GM23338 (cell line): ENCODE measurements at regions not wholly inside any gene's neighbourhood (a gene's known extent, or its start where the extent isn't known, plus 50 kb on each side); places are given as distances from the start of the nearest gene placed in this dataset.

Experiments used
- ATAC-seq: fragments of 200-7000 bp; cut with Tn5 transposase; 3 replicates; pipeline ENCODE4 v1.9.1; 2020
- DNase-seq: peaks from one replicate; pipeline ENCODE4 v3.0.0-alpha.2; 2015; ENCODE audit warnings: low spot score
- H2AFZ ChIP-seq: fragments of 200-600 bp; sonication (generic); 2 replicates; pipeline ENCODE4 v1.8.0; 2016; ENCODE audit warnings: antibody characterized with exemption, mild to moderate bottlenecking, moderate library complexity
- H3F3A ChIP-seq: fragments of 200-600 bp; sonication (generic); replicated peaks from 2 replicates; pipeline ENCODE4 v1.8.0; 2017; ENCODE audit warnings: antibody characterized with exemption, mixed run types, low read depth
- H3K27ac ChIP-seq: fragments of 200-600 bp; sonication (generic); 2 replicates; pipeline ENCODE4 v1.6.1; 2016; ENCODE audit warnings: low read depth
- H3K27me3 ChIP-seq: fragments of 200-600 bp; sonication (generic); 2 replicates; pipeline ENCODE4 v1.8.0; 2016; ENCODE audit warnings: mild to moderate bottlenecking, mixed run types, moderate library complexity; ENCODE audit not compliant: insufficient read depth
- H3K36me3 ChIP-seq: fragments of 200-600 bp; sonication (generic); 2 replicates; pipeline ENCODE4 v1.8.0; 2016; ENCODE audit warnings: mild to moderate bottlenecking; ENCODE audit not compliant: insufficient read depth
- H3K4me1 ChIP-seq: fragments of 200-600 bp; sonication (generic); 2 replicates; pipeline ENCODE4 v1.8.0; 2016; ENCODE audit warnings: mild to moderate bottlenecking, moderate library complexity; ENCODE audit not compliant: insufficient read depth
- H3K4me2 ChIP-seq: fragments of 200-600 bp; sonication (generic); 2 replicates; pipeline ENCODE4 v1.7.1; 2017; ENCODE audit warnings: mixed run types
- H3K4me3 ChIP-seq: fragments of 200-600 bp; sonication (generic); 2 replicates; pipeline ENCODE4 v1.6.1; 2016; ENCODE audit warnings: mixed run types
- H3K79me2 ChIP-seq: fragments of 200-600 bp; sonication (generic); replicated peaks from 2 replicates; pipeline ENCODE4 v1.8.0; 2017; ENCODE audit warnings: mild to moderate bottlenecking; ENCODE audit not compliant: insufficient read depth
- H3K9me2 ChIP-seq: fragments of 200-600 bp; sonication (generic); 2 replicates; pipeline ENCODE4 v1.8.0; 2017; ENCODE audit not compliant: insufficient read depth
- H4K20me1 ChIP-seq: fragments of 200-600 bp; sonication (generic); replicated peaks from 2 replicates; pipeline ENCODE4 v1.8.0; 2017; ENCODE audit warnings: mild to moderate bottlenecking; ENCODE audit not compliant: insufficient read depth
- H3K27ac Mint-ChIP-seq: 2 replicates; pipeline ENCODE4 v1.8.0; 2020; ENCODE audit warnings: inconsistent platforms, mild to moderate bottlenecking, moderate library complexity, mixed read lengths
- H3K27me3 Mint-ChIP-seq: 3 replicates; pipeline ENCODE4 v1.8.0; 2022; ENCODE audit warnings: low read depth, mild to moderate bottlenecking, moderate library complexity, mixed read lengths, inconsistent platforms; ENCODE audit not compliant: insufficient read depth, poor library complexity
- H3K36me3 Mint-ChIP-seq: 3 replicates; pipeline ENCODE4 v1.8.0; 2021; ENCODE audit warnings: low read depth, mild to moderate bottlenecking, inconsistent platforms, moderate library complexity, mixed read lengths
- H3K4me1 Mint-ChIP-seq: 3 replicates; pipeline ENCODE4 v1.8.0; 2020; ENCODE audit warnings: mild to moderate bottlenecking, inconsistent platforms, mixed read lengths
- H3K4me3 Mint-ChIP-seq: 3 replicates; pipeline ENCODE4 v1.8.0; 2021; ENCODE audit warnings: moderate library complexity, mild to moderate bottlenecking, inconsistent platforms, mixed read lengths
- H3K9me3 Mint-ChIP-seq: 3 replicates; pipeline ENCODE4 v1.8.0; 2020; ENCODE audit warnings: moderate library complexity, mild to moderate bottlenecking, inconsistent platforms, mixed read lengths
- EZH2 ChIP-seq: fragments of 200-600 bp; sonication (generic); IDR thresholded peaks from one replicate; pipeline ENCODE4 v1.8.0; 2017; ENCODE audit warnings: antibody characterized with exemption, mild to moderate bottlenecking, low read depth; ENCODE audit not compliant: unreplicated experiment
- EZH2phosphoT487 ChIP-seq: fragments of 200-600 bp; sonication (generic); IDR thresholded peaks from one replicate; pipeline ENCODE4 v1.8.1; 2018; ENCODE audit warnings: antibody characterized with exemption; ENCODE audit not compliant: unreplicated experiment
- NANOG ChIP-seq: IDR thresholded peaks from 2 replicates; pipeline ENCODE4 v1.6.1; 2016; ENCODE audit warnings: antibody characterized with exemption, borderline replicate concordance
- TF ChIP-seq, protein P1 (sequence below): fragments of 250-450 bp; sonication (Bioruptor Pico); IDR thresholded peaks from 2 replicates; pipeline ENCODE4 v1.5.0; 2020; ENCODE audit warnings: mild to moderate bottlenecking, moderate library complexity
- TF ChIP-seq, protein P2 (sequence below): IDR thresholded peaks from 2 replicates; pipeline ENCODE4 v1.6.1; 2016; ENCODE audit warnings: antibody characterized with exemption
- TF ChIP-seq, protein P3 (sequence below), 2 experiments: fragments of 200-600 bp in 1 of 2; sonication (generic) in 1 of 2; conservative IDR thresholded peaks; 2 replicates each; pipeline versions ENCODE4 v1.5.1 to v1.6.1; 2016 to 2017; ENCODE audit warnings: antibody characterized with exemption in 2 of 2, low read depth in 2 of 2, mild to moderate bottlenecking in 2 of 2, moderate library complexity in 1 of 2

DNA sequence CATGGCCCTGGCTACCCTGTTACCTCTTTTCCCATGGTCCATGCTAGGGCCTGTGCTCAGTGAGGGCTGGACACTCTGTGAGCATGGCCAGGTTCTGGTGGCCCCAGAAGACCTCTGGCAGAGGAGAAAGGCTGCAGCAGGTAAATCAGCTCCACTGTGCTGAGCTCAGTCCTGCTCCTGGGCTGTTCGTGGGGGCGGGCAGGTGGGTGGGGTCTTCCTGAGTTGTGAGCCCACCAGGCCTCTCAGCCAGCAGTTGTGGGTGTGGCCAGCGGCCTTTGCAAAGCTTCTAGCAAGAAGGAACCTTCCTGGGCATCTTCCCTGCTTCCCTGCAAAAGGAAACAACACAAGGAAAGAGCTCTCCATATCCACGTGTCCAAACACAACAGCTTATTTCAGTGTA, 85.3 kb upstream of the STX18 start (continued):
- TF ChIP-seq, protein P1, sequence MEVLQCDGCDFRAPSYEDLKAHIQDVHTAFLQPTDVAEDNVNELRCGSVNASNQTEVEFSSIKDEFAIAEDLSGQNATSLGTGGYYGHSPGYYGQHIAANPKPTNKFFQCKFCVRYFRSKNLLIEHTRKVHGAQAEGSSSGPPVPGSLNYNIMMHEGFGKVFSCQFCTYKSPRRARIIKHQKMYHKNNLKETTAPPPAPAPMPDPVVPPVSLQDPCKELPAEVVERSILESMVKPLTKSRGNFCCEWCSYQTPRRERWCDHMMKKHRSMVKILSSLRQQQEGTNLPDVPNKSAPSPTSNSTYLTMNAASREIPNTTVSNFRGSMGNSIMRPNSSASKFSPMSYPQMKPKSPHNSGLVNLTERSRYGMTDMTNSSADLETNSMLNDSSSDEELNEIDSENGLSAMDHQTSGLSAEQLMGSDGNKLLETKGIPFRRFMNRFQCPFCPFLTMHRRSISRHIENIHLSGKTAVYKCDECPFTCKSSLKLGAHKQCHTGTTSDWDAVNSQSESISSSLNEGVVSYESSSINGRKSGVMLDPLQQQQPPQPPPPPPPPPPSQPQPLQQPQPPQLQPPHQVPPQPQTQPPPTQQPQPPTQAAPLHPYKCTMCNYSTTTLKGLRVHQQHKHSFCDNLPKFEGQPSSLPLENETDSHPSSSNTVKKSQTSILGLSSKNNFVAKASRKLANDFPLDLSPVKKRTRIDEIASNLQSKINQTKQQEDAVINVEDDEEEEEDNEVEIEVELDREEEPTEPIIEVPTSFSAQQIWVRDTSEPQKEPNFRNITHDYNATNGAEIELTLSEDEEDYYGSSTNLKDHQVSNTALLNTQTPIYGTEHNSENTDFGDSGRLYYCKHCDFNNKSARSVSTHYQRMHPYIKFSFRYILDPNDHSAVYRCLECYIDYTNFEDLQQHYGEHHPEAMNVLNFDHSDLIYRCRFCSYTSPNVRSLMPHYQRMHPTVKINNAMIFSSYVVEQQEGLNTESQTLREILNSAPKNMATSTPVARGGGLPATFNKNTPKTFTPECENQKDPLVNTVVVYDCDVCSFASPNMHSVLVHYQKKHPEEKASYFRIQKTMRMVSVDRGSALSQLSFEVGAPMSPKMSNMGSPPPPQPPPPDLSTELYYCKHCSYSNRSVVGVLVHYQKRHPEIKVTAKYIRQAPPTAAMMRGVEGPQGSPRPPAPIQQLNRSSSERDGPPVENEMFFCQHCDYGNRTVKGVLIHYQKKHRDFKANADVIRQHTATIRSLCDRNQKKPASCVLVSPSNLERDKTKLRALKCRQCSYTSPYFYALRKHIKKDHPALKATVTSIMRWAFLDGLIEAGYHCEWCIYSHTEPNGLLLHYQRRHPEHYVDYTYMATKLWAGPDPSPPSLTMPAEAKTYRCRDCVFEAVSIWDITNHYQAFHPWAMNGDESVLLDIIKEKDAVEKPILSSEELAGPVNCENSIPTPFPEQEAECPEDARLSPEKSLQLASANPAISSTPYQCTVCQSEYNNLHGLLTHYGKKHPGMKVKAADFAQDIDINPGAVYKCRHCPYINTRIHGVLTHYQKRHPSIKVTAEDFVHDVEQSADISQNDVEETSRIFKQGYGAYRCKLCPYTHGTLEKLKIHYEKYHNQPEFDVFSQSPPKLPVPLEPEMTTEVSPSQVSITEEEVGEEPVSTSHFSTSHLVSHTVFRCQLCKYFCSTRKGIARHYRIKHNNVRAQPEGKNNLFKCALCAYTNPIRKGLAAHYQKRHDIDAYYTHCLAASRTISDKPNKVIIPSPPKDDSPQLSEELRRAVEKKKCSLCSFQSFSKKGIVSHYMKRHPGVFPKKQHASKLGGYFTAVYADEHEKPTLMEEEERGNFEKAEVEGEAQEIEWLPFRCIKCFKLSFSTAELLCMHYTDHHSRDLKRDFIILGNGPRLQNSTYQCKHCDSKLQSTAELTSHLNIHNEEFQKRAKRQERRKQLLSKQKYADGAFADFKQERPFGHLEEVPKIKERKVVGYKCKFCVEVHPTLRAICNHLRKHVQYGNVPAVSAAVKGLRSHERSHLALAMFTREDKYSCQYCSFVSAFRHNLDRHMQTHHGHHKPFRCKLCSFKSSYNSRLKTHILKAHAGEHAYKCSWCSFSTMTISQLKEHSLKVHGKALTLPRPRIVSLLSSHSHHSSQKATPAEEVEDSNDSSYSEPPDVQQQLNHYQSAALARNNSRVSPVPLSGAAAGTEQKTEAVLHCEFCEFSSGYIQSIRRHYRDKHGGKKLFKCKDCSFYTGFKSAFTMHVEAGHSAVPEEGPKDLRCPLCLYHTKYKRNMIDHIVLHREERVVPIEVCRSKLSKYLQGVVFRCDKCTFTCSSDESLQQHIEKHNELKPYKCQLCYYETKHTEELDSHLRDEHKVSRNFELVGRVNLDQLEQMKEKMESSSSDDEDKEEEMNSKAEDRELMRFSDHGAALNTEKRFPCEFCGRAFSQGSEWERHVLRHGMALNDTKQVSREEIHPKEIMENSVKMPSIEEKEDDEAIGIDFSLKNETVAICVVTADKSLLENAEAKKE (CRISPR knock-in tag), result no peak

DNA sequence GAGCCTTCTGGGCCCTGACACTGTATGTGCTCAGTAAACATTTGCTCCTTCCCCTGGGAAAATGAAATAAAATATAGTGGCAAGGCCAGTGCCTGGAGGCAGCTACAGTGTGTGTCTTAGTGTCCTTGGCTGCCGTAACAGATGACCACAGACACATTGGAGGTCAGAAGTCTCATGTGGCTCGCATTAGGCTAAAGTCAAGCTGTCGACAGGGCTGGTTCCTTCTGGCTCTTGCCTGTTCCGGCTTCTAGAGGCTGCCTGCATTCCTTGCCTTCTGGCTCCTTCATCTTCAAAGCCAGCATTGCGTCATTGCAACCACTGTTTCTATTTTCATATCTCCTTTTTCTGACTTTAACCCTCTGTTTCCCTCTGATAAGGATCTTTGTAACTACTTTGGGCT, 83.6 kb upstream of the STX18 start:
- peaks cover 2% of the 10 kb centered on the region for H3K27me3 Mint-ChIP-seq
- ATAC-seq (no peak), DNase-seq (no peak)
- H3K4me3 Mint-ChIP-seq, result no peak overlapping the region
- no peaks in the 10 kb centered on the region for H3K9me3 Mint-ChIP-seq
- H2AFZ ChIP-seq, result no peak overlapping the region
- no peaks in the 10 kb centered on the region for H3K36me3 Mint-ChIP-seq
- no peak overlapping the region for H3K4me3 ChIP-seq
- no peak overlapping the region for H3K4me2 ChIP-seq
- H3K27me3 ChIP-seq, result no peaks in the 10 kb centered on the region
- H3K27ac Mint-ChIP-seq, result no peak overlapping the region
- no peaks in the 10 kb centered on the region for H3K4me1 ChIP-seq
- H3K9me2 ChIP-seq, result no peaks in the 10 kb centered on the region
- no peaks in the 10 kb centered on the region for H3K36me3 ChIP-seq
- H3K79me2 ChIP-seq, result no peaks in the 10 kb centered on the region
- H3K27ac ChIP-seq, result no peak overlapping the region
- H3F3A ChIP-seq, result no peaks in the 10 kb centered on the region
- no peaks in the 10 kb centered on the region; the same call in 1 of the 2 replicates for H4K20me1 ChIP-seq
- H3K4me1 Mint-ChIP-seq, result peaks cover 12% of the 10 kb centered on the region
- TF ChIP-seq, protein P2, sequence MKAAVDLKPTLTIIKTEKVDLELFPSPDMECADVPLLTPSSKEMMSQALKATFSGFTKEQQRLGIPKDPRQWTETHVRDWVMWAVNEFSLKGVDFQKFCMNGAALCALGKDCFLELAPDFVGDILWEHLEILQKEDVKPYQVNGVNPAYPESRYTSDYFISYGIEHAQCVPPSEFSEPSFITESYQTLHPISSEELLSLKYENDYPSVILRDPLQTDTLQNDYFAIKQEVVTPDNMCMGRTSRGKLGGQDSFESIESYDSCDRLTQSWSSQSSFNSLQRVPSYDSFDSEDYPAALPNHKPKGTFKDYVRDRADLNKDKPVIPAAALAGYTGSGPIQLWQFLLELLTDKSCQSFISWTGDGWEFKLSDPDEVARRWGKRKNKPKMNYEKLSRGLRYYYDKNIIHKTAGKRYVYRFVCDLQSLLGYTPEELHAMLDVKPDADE, result no peak
- TF ChIP-seq EZH2 (no peak), NANOG (no peak), EZH2phosphoT487 (no peak)
- TF ChIP-seq, protein P1 (CRISPR knock-in tag), result no peak
- TF ChIP-seq, protein P3, sequence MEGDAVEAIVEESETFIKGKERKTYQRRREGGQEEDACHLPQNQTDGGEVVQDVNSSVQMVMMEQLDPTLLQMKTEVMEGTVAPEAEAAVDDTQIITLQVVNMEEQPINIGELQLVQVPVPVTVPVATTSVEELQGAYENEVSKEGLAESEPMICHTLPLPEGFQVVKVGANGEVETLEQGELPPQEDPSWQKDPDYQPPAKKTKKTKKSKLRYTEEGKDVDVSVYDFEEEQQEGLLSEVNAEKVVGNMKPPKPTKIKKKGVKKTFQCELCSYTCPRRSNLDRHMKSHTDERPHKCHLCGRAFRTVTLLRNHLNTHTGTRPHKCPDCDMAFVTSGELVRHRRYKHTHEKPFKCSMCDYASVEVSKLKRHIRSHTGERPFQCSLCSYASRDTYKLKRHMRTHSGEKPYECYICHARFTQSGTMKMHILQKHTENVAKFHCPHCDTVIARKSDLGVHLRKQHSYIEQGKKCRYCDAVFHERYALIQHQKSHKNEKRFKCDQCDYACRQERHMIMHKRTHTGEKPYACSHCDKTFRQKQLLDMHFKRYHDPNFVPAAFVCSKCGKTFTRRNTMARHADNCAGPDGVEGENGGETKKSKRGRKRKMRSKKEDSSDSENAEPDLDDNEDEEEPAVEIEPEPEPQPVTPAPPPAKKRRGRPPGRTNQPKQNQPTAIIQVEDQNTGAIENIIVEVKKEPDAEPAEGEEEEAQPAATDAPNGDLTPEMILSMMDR (conservative IDR thresholded peaks at IDR 0.05; ENCODE audit: low read depth in 2 of 2), result no peak
